ENCODE measurements at regions not wholly inside any gene's neighbourhood (a gene's known extent, or its start where the extent isn't known, plus 50 kb on each side); places are given as distances from the start of the nearest gene placed in this dataset.

DNA sequence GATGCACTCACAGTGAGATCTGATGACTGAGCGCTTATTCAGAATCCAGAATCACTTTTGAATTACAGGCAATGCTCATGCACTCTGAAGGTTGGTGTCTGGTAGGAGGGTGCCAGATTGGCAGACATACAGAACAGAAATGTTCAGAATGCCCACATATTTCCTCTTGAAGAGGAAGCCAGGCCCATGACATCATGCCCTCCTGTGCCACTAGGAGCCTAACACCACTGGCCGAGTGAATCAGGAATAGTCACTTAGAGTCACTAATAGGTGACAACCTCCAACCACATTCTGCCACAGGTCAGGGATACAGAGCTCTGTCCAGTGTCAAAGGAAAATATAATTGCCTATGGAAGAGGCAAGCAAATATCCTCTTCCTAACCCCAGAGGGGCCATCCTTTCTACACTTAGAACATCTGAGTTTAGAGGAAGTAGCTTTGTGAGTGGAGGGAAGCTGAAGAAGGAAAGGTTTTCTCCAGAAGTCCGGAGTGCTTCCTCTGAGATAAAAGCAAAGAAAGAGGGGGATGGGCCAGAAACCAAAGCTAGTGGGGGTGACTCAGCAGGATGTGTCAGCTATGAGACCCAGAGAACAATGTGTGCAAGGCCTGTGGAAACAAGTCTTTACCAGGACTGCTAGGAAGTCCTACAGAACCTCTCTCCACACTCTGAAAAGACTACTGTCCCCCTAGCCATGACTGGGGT is 838.8 kb downstream of the GRID1 start:
- Mint-ChIP-seq H3K36me3 (peaks cover 5% of the 10 kb centered on the region), H3K9me3 (peaks cover 10% of the 10 kb centered on the region), H3K4me1 (peaks cover 31% of the 10 kb centered on the region), H3K27ac (no peak overlapping the region), H3K4me3 (no peak overlapping the region), H3K27me3 (ENCODE audit: low read depth) (peaks cover 1% of the 10 kb centered on the region)
- no peak for DNase-seq (ENCODE audit: low spot score in 2 of 2, unreplicated experiment in 2 of 2)
- TF ChIP-seq, protein P1, sequence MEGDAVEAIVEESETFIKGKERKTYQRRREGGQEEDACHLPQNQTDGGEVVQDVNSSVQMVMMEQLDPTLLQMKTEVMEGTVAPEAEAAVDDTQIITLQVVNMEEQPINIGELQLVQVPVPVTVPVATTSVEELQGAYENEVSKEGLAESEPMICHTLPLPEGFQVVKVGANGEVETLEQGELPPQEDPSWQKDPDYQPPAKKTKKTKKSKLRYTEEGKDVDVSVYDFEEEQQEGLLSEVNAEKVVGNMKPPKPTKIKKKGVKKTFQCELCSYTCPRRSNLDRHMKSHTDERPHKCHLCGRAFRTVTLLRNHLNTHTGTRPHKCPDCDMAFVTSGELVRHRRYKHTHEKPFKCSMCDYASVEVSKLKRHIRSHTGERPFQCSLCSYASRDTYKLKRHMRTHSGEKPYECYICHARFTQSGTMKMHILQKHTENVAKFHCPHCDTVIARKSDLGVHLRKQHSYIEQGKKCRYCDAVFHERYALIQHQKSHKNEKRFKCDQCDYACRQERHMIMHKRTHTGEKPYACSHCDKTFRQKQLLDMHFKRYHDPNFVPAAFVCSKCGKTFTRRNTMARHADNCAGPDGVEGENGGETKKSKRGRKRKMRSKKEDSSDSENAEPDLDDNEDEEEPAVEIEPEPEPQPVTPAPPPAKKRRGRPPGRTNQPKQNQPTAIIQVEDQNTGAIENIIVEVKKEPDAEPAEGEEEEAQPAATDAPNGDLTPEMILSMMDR (IDR thresholded peaks at IDR 0.05; ENCODE audit: unreplicated experiment) = no peak

- no peak for DNase-seq (ENCODE audit: low spot score in 2 of 2, unreplicated experiment in 2 of 2)
- peaks cover 1% of the 10 kb centered on the region for H3K27me3 Mint-ChIP-seq (ENCODE audit: low read depth)
Measured at GRCh38 chr10:85528318-85528652, 838.3 kb downstream of the GRID1 start.

GRCh38 chr10:85531706-85532105 is 834.9 kb downstream of the GRID1 start:
- no peak for DNase-seq (ENCODE audit: low spot score in 2 of 2, unreplicated experiment in 2 of 2)
- Mint-ChIP-seq H3K27me3 (ENCODE audit: low read depth) (peaks cover 1% of the 10 kb centered on the region), H3K9me3 (peaks cover 14% of the 10 kb centered on the region), H3K27ac (no peak overlapping the region), H3K4me1 (peaks cover 33% of the 10 kb centered on the region), H3K4me3 (no peak overlapping the region), H3K36me3 (peaks cover 9% of the 10 kb centered on the region)
- TF ChIP-seq, protein P1 (IDR thresholded peaks at IDR 0.05; ENCODE audit: unreplicated experiment) = no peak

More at GRCh38 chr10:85528318-85528652, 838.3 kb downstream of the GRID1 start:
- Mint-ChIP-seq H3K4me3 (no peak overlapping the region), H3K27ac (no peak overlapping the region), H3K4me1 (peaks cover 36% of the 10 kb centered on the region), H3K36me3 (peaks cover 5% of the 10 kb centered on the region), H3K9me3 (peaks cover 10% of the 10 kb centered on the region)
- TF ChIP-seq, protein P1 (IDR thresholded peaks at IDR 0.05; ENCODE audit: unreplicated experiment) = no peak

DNA sequence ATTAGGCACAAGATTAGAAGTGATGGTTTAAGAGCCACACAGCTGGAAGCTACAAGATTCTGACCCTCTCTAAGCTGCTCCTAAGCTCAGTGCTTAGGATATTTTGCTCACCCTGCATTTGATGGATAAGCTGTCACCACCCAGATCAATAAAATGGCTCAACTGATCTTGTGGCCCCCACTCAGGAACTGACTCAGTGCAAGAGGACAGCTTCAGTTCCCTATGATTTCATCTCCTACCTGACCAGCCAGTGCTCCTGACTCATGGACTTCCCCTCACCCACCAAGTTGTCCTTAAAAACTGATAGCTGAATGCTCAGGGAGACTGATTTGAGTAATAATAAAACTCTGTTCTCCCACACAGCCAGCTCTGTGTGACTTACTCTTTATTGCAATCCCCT is 833.8 kb downstream of the GRID1 start:
- no peak for DNase-seq (ENCODE audit: low spot score in 2 of 2, unreplicated experiment in 2 of 2)
- Mint-ChIP-seq H3K4me1 (peaks cover 33% of the 10 kb centered on the region), H3K27ac (no peak overlapping the region), H3K36me3 (peaks cover 9% of the 10 kb centered on the region), H3K9me3 (peaks cover 14% of the 10 kb centered on the region), H3K4me3 (no peak overlapping the region), H3K27me3 (ENCODE audit: low read depth) (no peaks in the 10 kb centered on the region)
- TF ChIP-seq, protein P1 (IDR thresholded peaks at IDR 0.05; ENCODE audit: unreplicated experiment) = no peak

GRCh38 chr10:85535926-85536325 is 830.7 kb downstream of the GRID1 start:
- no peak for DNase-seq (ENCODE audit: low spot score in 2 of 2, unreplicated experiment in 2 of 2)
- Mint-ChIP-seq H3K36me3 (peaks cover 5% of the 10 kb centered on the region), H3K27ac (peak overlapping the region; percentile 77), H3K4me3 (no peak overlapping the region), H3K9me3 (peaks cover 4% of the 10 kb centered on the region), H3K4me1 (peaks cover 33% of the 10 kb centered on the region), H3K27me3 (ENCODE audit: low read depth) (no peaks in the 10 kb centered on the region)
- TF ChIP-seq, protein P1 (IDR thresholded peaks at IDR 0.05; ENCODE audit: unreplicated experiment) = no peak

All from mesothelial cell of epicardium (in vitro differentiated cells).